ENCODE measurements at regions not wholly inside any gene's neighbourhood (a gene's known extent, or its start where the extent isn't known, plus 50 kb on each side); places are given as distances from the start of the nearest gene placed in this dataset.

GRCh38 chr15:39333393-39333792 is 247.5 kb upstream of the THBS1 start:
- TF ChIP-seq NRF1 (IDR thresholded peaks at IDR 0.05; ENCODE audit: low read depth, low read length) (no peak), NFIC (IDR thresholded peaks at IDR 0.05; ENCODE audit: borderline replicate concordance) (no peak), RFX5 (IDR thresholded peaks at IDR 0.05; ENCODE audit: low read length) (no peak), MEF2A (IDR thresholded peaks at IDR 0.05; ENCODE audit: borderline replicate concordance, low read depth) (no peak), USF1 (IDR thresholded peaks at IDR 0.05; ENCODE audit: borderline replicate concordance, low read depth) (no peak)
- Histone ChIP-seq H3F3A (replicated peaks; ENCODE audit: insufficient read depth) (no peaks in the 10 kb centered on the region), H3K4me2 (no peak overlapping the region), H3K27ac (ENCODE audit: low read depth in 2 of 2, low read length in 1 of 2) (no peak overlapping the region), H2AFZ (ENCODE audit: low read depth) (no peak overlapping the region), H3K9ac (no peak overlapping the region), H3K4me1 (ENCODE audit: control insufficient read depth in 1 of 2, insufficient read depth in 2 of 2, low read depth in 1 of 2, low read length in 1 of 2) (no peaks in the 10 kb centered on the region; a peak in 1 of 4 replicates), H3K79me2 (ENCODE audit: insufficient read depth) (no peaks in the 10 kb centered on the region), H3K4me3 (ENCODE audit: low read depth in 2 of 2, low read length in 1 of 2) (no peak overlapping the region), H4K20me1 (ENCODE audit: insufficient read depth) (no peaks in the 10 kb centered on the region), H3K36me3 (replicated peaks in 1 of 2; ENCODE audit: control insufficient read depth in 1 of 2, insufficient read depth in 2 of 2, low read length in 1 of 2) (no peaks in the 10 kb centered on the region), H3K27me3 (ENCODE audit: insufficient read depth) (no peaks in the 10 kb centered on the region), H3K9me2 (no peaks in the 10 kb centered on the region), H3K9me3 (no peaks in the 10 kb centered on the region)
- 88% methylated on average over 3 of the region's 3 CpGs for WGBS (ENCODE audit: low lambda C conversion rate)
- ChIA-PET CTCF (no interaction called here), POLR2A (no interaction called here)
- no peak for DNase-seq

GRCh38 chr15:39333896-39334295 is 247.0 kb upstream of the THBS1 start:
- no peak overlapping the region for H3K9ac ChIP-seq
- CTCF ChIA-PET = no interaction called here
- no peak overlapping the region for H2AFZ ChIP-seq (ENCODE audit: low read depth)
- H3K9me2 ChIP-seq = no peaks in the 10 kb centered on the region
- no peaks in the 10 kb centered on the region for H3K36me3 ChIP-seq (replicated peaks in 1 of 2; ENCODE audit: control insufficient read depth in 1 of 2, insufficient read depth in 2 of 2, low read length in 1 of 2)
- H3K9me3 ChIP-seq = no peaks in the 10 kb centered on the region
- WGBS (ENCODE audit: low lambda C conversion rate) = 86% methylated on average over 4 of the region's 4 CpGs
- H3K4me1 ChIP-seq (ENCODE audit: control insufficient read depth in 1 of 2, insufficient read depth in 2 of 2, low read depth in 1 of 2, low read length in 1 of 2) = no peaks in the 10 kb centered on the region; a peak in 1 of 4 replicates
- H4K20me1 ChIP-seq (ENCODE audit: insufficient read depth) = no peaks in the 10 kb centered on the region
- H3K4me3 ChIP-seq (ENCODE audit: low read depth in 2 of 2, low read length in 1 of 2) = no peak overlapping the region
- TF ChIP-seq RXRA (IDR thresholded peaks at IDR 0.05; ENCODE audit: borderline replicate concordance, low read depth) (no peak), ZBTB33 (IDR thresholded peaks at IDR 0.05; ENCODE audit: borderline replicate concordance, low read depth) (no peak), TCF12 (IDR thresholded peaks at IDR 0.05) (no peak)
- no peaks in the 10 kb centered on the region for H3F3A ChIP-seq (replicated peaks; ENCODE audit: insufficient read depth)
- H3K4me2 ChIP-seq = no peak overlapping the region
- no peaks in the 10 kb centered on the region for H3K79me2 ChIP-seq (ENCODE audit: insufficient read depth)
- POLR2A ChIA-PET = no interaction called here
- DNase-seq = no peak
- no peak overlapping the region for H3K27ac ChIP-seq (ENCODE audit: low read depth in 2 of 2, low read length in 1 of 2)
- H3K27me3 ChIP-seq (ENCODE audit: insufficient read depth) = no peaks in the 10 kb centered on the region

GRCh38 chr15:39336926-39337325 is 244.0 kb upstream of the THBS1 start:
- Histone ChIP-seq H3K9me3 (no peaks in the 10 kb centered on the region), H3K9me2 (no peaks in the 10 kb centered on the region), H3K27me3 (ENCODE audit: insufficient read depth) (no peaks in the 10 kb centered on the region), H3K27ac (ENCODE audit: low read depth in 2 of 2, low read length in 1 of 2) (no peak overlapping the region), H3K4me3 (ENCODE audit: low read depth in 2 of 2, low read length in 1 of 2) (no peak overlapping the region), H3K4me1 (ENCODE audit: control insufficient read depth in 1 of 2, insufficient read depth in 2 of 2, low read depth in 1 of 2, low read length in 1 of 2) (no peaks in the 10 kb centered on the region; a peak in 1 of 4 replicates), H3K9ac (no peak overlapping the region), H3F3A (replicated peaks; ENCODE audit: insufficient read depth) (no peaks in the 10 kb centered on the region), H2AFZ (ENCODE audit: low read depth) (no peak overlapping the region), H3K36me3 (replicated peaks in 1 of 2; ENCODE audit: control insufficient read depth in 1 of 2, insufficient read depth in 2 of 2, low read length in 1 of 2) (no peaks in the 10 kb centered on the region), H3K79me2 (ENCODE audit: insufficient read depth) (no peaks in the 10 kb centered on the region), H3K4me2 (no peak overlapping the region), H4K20me1 (ENCODE audit: insufficient read depth) (no peaks in the 10 kb centered on the region)
- DNase-seq = no peak
- POLR2A ChIA-PET = no interaction called here
- CTCF ChIA-PET = interaction anchor here (0.6 to 1.0 kb wide), 3 partner anchors 13 to 159 kb away, joined by 3 read pairs; no protein-coding TSS in a partner anchor
- WGBS (ENCODE audit: low lambda C conversion rate) = 94% methylated on average over 5 of the region's 5 CpGs
- no peak for TF ChIP-seq POLR2AphosphoS5 (IDR thresholded peaks at IDR 0.05; ENCODE audit: low read depth, low read length)
- TF ChIP-seq SIN3A (IDR thresholded peaks at IDR 0.05; ENCODE audit: borderline replicate concordance, low read depth, low read length) = no peak
- no peak for TF ChIP-seq RCOR1 (IDR thresholded peaks at IDR 0.05; ENCODE audit: low read length)
- no peak for TF ChIP-seq PBX3 (IDR thresholded peaks at IDR 0.05)
- TF ChIP-seq YY1 (IDR thresholded peaks at IDR 0.05; ENCODE audit: low read depth) = no peak
- TF ChIP-seq REST (IDR thresholded peaks at IDR 0.05; ENCODE audit: low read depth, low read length) = no peak
- no peak for TF ChIP-seq RFX5 (IDR thresholded peaks at IDR 0.05; ENCODE audit: low read length)
- TF ChIP-seq EZH2phosphoT487 (IDR thresholded peaks at IDR 0.05; ENCODE audit: borderline replicate concordance, low read depth) = no peak
- no peak for TF ChIP-seq TEAD4 (IDR thresholded peaks at IDR 0.05; ENCODE audit: borderline replicate concordance, insufficient read depth)
- no peak for TF ChIP-seq TCF12 (IDR thresholded peaks at IDR 0.05)

All from SK-N-SH (cell line).